ENCODE measurements at regions not wholly inside any gene's neighbourhood (a gene's known extent, or its start where the extent isn't known, plus 50 kb on each side); places are given as distances from the start of the nearest gene placed in this dataset.

DNA sequence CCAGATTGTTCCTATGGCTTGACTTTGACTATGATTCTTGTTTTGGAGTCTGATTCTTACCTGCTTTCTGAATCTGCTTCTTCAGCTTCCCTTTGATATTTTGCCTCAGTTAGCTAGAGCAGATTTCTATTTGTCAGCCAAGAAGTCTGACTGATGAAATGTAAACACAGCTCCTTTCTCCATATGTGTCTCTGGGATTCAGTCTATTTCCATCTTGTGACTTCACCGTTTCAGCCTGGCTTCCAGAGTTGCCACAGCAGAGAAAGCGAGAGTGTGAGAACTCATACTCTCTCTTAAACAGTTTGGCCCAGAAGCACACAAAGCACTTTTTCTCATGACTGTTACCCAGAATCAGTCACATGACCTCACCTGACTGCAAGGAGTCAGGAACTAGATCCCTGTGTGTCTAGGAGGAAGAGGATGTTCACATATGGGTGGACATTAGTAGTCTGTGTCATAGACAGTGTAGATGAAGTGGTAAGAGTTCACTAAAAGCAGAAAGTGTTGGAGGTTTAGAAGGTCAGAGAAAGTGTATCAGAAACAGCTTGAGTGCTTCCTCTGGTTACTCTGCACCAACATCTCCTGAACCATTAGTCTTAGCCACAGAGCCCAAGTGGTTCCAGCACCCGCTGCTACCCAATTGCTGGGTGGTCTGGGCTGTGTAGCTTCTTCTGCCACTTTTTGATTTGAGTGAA lies 103.4 kb upstream of the CDK6 start:
- CTCF ChIA-PET, result no interaction called here
- intact Hi-C loops (cut with micrococcal nuclease), result no loop called here
- Mint-ChIP-seq H3K4me1 (no peaks in the 10 kb centered on the region), H3K27ac (no peak overlapping the region), H3K27me3 (no peaks in the 10 kb centered on the region), H3K9me3 (ENCODE audit: insufficient read depth) (peaks cover 12% of the 10 kb centered on the region), H3K4me3 (no peak overlapping the region)
- TF ChIP-seq, protein P1, sequence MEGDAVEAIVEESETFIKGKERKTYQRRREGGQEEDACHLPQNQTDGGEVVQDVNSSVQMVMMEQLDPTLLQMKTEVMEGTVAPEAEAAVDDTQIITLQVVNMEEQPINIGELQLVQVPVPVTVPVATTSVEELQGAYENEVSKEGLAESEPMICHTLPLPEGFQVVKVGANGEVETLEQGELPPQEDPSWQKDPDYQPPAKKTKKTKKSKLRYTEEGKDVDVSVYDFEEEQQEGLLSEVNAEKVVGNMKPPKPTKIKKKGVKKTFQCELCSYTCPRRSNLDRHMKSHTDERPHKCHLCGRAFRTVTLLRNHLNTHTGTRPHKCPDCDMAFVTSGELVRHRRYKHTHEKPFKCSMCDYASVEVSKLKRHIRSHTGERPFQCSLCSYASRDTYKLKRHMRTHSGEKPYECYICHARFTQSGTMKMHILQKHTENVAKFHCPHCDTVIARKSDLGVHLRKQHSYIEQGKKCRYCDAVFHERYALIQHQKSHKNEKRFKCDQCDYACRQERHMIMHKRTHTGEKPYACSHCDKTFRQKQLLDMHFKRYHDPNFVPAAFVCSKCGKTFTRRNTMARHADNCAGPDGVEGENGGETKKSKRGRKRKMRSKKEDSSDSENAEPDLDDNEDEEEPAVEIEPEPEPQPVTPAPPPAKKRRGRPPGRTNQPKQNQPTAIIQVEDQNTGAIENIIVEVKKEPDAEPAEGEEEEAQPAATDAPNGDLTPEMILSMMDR (IDR thresholded peaks at IDR 0.05), result no peak
- no peak for TF ChIP-seq EZH2 (IDR thresholded peaks at IDR 0.05; ENCODE audit: borderline replicate concordance, insufficient read depth, low read depth, low read length, poor library complexity, severe bottlenecking)
- no peak for ATAC-seq (ENCODE audit: low read depth)
- H2AFZ ChIP-seq (ENCODE audit: insufficient read depth, low read depth, low read length, poor library complexity, severe bottlenecking), result no peak overlapping the region
- H3K27ac ChIP-seq (ENCODE audit: low read length in 2 of 2), result no peak overlapping the region
- POLR2A ChIA-PET, result no interaction called here
- H3K4me2 ChIP-seq (replicated peaks; ENCODE audit: low read depth, low read length, poor library complexity, severe bottlenecking), result no peak overlapping the region
- no peak for DNase-seq
- H3K4me1 ChIP-seq (ENCODE audit: control insufficient read depth in 2 of 2, insufficient read depth in 2 of 2, low read length in 2 of 2), result no peaks in the 10 kb centered on the region
- no peaks in the 10 kb centered on the region for H3K27me3 ChIP-seq (replicated peaks in 1 of 4; ENCODE audit: control extremely low read depth in 1 of 4, control insufficient read depth in 3 of 4, insufficient read depth in 4 of 4, low read length in 3 of 4)
- no peaks in the 10 kb centered on the region for H3K79me2 ChIP-seq (ENCODE audit: control insufficient read depth, insufficient read depth, low read length)
- no peaks in the 10 kb centered on the region for H4K20me1 ChIP-seq (ENCODE audit: control insufficient read depth, insufficient read depth, low read length, poor library complexity, severe bottlenecking)
- no peaks in the 10 kb centered on the region for H3K36me3 ChIP-seq (replicated peaks in 1 of 2; ENCODE audit: control extremely low read depth in 1 of 2, control insufficient read depth in 1 of 2, extremely low read depth in 1 of 2, insufficient read depth in 2 of 2, low read length in 1 of 2)
- H3K4me3 ChIP-seq (ENCODE audit: control extremely low read depth in 1 of 5, extremely low read depth in 1 of 5, insufficient read depth in 1 of 5, low read depth in 2 of 5, low read length in 4 of 5), result no peak overlapping the region
- no peak overlapping the region for H3K9ac ChIP-seq (ENCODE audit: low read length)
- 96% methylated on average over 2 of the region's 3 CpGs for WGBS (ENCODE audit: insufficient coverage)
- peaks cover 0 to 6% (median 0%) of the 10 kb centered on the region in 3 donors for H3K9me3 ChIP-seq (ENCODE audit: control extremely low read depth in 1 of 3, control insufficient read depth in 2 of 3, insufficient read depth in 1 of 3, low read length in 2 of 3)

DNA sequence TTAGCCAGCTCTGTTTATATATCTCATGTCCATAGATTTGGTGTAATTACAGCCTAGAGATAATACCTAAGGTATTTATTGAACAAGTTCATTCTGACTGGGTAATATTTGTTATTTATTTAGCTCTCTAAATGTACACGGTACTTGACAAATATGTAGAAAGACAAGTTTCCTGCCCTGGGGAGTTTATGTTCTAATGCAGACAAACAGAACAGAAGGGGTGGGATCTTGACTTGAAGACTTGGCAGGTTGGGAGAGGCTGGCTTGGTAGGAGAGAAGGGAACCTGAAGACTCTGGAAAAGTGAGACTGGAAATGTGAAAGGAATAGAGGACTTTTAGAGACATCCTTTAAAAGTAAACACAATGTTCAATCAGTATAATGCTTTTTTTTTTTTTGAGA lies 97.7 kb upstream of the CDK6 start:
- no peak overlapping the region for H2AFZ ChIP-seq (ENCODE audit: insufficient read depth, low read depth, low read length, poor library complexity, severe bottlenecking)
- H3K79me2 ChIP-seq (ENCODE audit: control insufficient read depth, insufficient read depth, low read length), result no peaks in the 10 kb centered on the region

More for the DNA sequence above, 97.7 kb upstream of the CDK6 start:
- ChIA-PET POLR2A (no interaction called here), CTCF (no interaction called here)
- no peak overlapping the region for H3K4me2 ChIP-seq (replicated peaks; ENCODE audit: low read depth, low read length, poor library complexity, severe bottlenecking)
- H4K20me1 ChIP-seq (ENCODE audit: control insufficient read depth, insufficient read depth, low read length, poor library complexity, severe bottlenecking), result no peaks in the 10 kb centered on the region
- no peaks in the 10 kb centered on the region for H3K27me3 Mint-ChIP-seq
- no peak overlapping the region for H3K27ac ChIP-seq (ENCODE audit: low read length in 2 of 2)
- intact Hi-C loops (cut with micrococcal nuclease), result no loop called here
- 100% methylated on average over 1 of the region's 1 CpG for WGBS (ENCODE audit: insufficient coverage)
- peaks cover 4 to 7% (median 6%) of the 10 kb centered on the region in 3 donors for H3K9me3 ChIP-seq (ENCODE audit: control extremely low read depth in 1 of 3, control insufficient read depth in 2 of 3, insufficient read depth in 1 of 3, low read length in 2 of 3)
- DNase-seq, result no peak
- TF ChIP-seq, protein P1 (IDR thresholded peaks at IDR 0.05), result no peak
- TF ChIP-seq EZH2 (IDR thresholded peaks at IDR 0.05; ENCODE audit: borderline replicate concordance, insufficient read depth, low read depth, low read length, poor library complexity, severe bottlenecking), result no peak
- H3K9ac ChIP-seq (ENCODE audit: low read length), result no peak overlapping the region
- H3K27ac Mint-ChIP-seq, result no peak overlapping the region
- H3K4me3 ChIP-seq (ENCODE audit: control extremely low read depth in 1 of 5, extremely low read depth in 1 of 5, insufficient read depth in 1 of 5, low read depth in 2 of 5, low read length in 4 of 5), result no peak overlapping the region
- no peaks in the 10 kb centered on the region for H3K4me1 ChIP-seq (ENCODE audit: control insufficient read depth in 2 of 2, insufficient read depth in 2 of 2, low read length in 2 of 2)
- peaks cover 3% of the 10 kb centered on the region for H3K9me3 Mint-ChIP-seq (ENCODE audit: insufficient read depth)
- no peak overlapping the region for H3K4me3 Mint-ChIP-seq
- no peaks in the 10 kb centered on the region for H3K36me3 ChIP-seq (replicated peaks in 1 of 2; ENCODE audit: control extremely low read depth in 1 of 2, control insufficient read depth in 1 of 2, extremely low read depth in 1 of 2, insufficient read depth in 2 of 2, low read length in 1 of 2)
- no peaks in the 10 kb centered on the region for H3K27me3 ChIP-seq (replicated peaks in 1 of 4; ENCODE audit: control extremely low read depth in 1 of 4, control insufficient read depth in 3 of 4, insufficient read depth in 4 of 4, low read length in 3 of 4)
- ATAC-seq (ENCODE audit: low read depth), result no peak
- H3K4me1 Mint-ChIP-seq, result no peaks in the 10 kb centered on the region

All from B cell (primary cell).